Keratinocyte (primary cell): ENCODE measurements at regions not wholly inside any gene's neighbourhood (a gene's known extent, or its start where the extent isn't known, plus 50 kb on each side); places are given as distances from the start of the nearest gene placed in this dataset.

Source experiments
- CTCF ChIP-seq, 3 experiments: IDR thresholded peaks in 1 of 3; conservative IDR thresholded peaks in 1 of 3; optimal IDR thresholded peaks in 1 of 3; 2 replicates in 2 of 3; 3 replicates in 1 of 3; pipeline versions ENCODE3 to v1.5.1; 2011; ENCODE audit warnings: low read length in 3 of 3, mild to moderate bottlenecking in 3 of 3, moderate library complexity in 2 of 3, control low read depth in 1 of 3, inconsistent platforms in 1 of 3; ENCODE audit not compliant: insufficient read depth in 2 of 3; ENCODE audit errors: extremely low read depth in 1 of 3
- EZH2 ChIP-seq: IDR thresholded peaks from one replicate; pipeline ENCODE4 v1.6.1; 2012; ENCODE audit warnings: inconsistent platforms, mild to moderate bottlenecking, low read length, moderate library complexity

GRCh38 chr1:56142301-56142700, 437.1 kb downstream of the PLPP3 start:
- TF ChIP-seq CTCF (optimal IDR thresholded peaks at IDR 0.05 in 1 of 3, IDR thresholded peaks at IDR 0.05 in 1 of 3, conservative IDR thresholded peaks at IDR 0.05 in 1 of 3; ENCODE audit: extremely low read depth in 1 of 3, insufficient read depth in 2 of 3, low read length in 3 of 3) (no peak), EZH2 (no peak)
